Spleen (tissue), 11 donors: ENCODE measurements at regions not wholly inside any gene's neighbourhood (a gene's known extent, or its start where the extent isn't known, plus 50 kb on each side); places are given as distances from the start of the nearest gene placed in this dataset.

Source experiments
- DNase-seq: peaks from one replicate; pipeline ENCODE4 v3.0.0-alpha.2; 2020
- H3K27ac ChIP-seq, 8 donors: fragments of 200-600 bp; sonication (generic) in 7 of 8; 1 replicate in 4 of 8; 2 replicates in 4 of 8; pipeline versions ENCODE4 v1.5.0 to v1.8.0; 2016 to 2021; ENCODE audit warnings: inconsistent platforms in 4 of 8, mild to moderate bottlenecking in 4 of 8, moderate library complexity in 1 of 8
- H3K27me3 ChIP-seq, 7 donors: fragments of 200-600 bp; sonication (generic) in 6 of 7; replicated peaks in 1 of 7; 1 replicate in 4 of 7; 2 replicates in 3 of 7; pipeline versions ENCODE4 v1.5.0 to v1.8.0; 2016 to 2021; ENCODE audit warnings: inconsistent platforms in 3 of 7, mild to moderate bottlenecking in 1 of 7
- H3K36me3 ChIP-seq, 6 donors: fragments of 200-600 bp; sonication (generic) in 5 of 6; 1 replicate in 4 of 6; 2 replicates in 2 of 6; pipeline versions ENCODE4 v1.5.0 to v1.8.0; 2016 to 2021; ENCODE audit warnings: inconsistent platforms in 2 of 6
- H3K4me1 ChIP-seq, 6 donors: fragments of 200-600 bp; sonication (generic) in 5 of 6; 1 replicate in 3 of 6; 2 replicates in 3 of 6; pipeline versions ENCODE4 v1.5.0 to v1.8.0; 2016 to 2021; ENCODE audit warnings: inconsistent platforms in 3 of 6
- H3K4me3 ChIP-seq, 8 donors: fragments of 200-600 bp; sonication (generic) in 7 of 8; 1 replicate in 4 of 8; 2 replicates in 4 of 8; pipeline versions ENCODE4 v1.5.0 to v1.8.0; 2016 to 2021; ENCODE audit warnings: inconsistent platforms in 4 of 8, mild to moderate bottlenecking in 4 of 8, moderate library complexity in 2 of 8
- H3K9me3 ChIP-seq, 8 donors: fragments of 200-600 bp; sonication (generic) in 7 of 8; 1 replicate in 4 of 8; 2 replicates in 4 of 8; pipeline versions ENCODE4 v1.5.0 to v1.8.0; 2016 to 2021; ENCODE audit warnings: inconsistent platforms in 4 of 8
- CTCF ChIP-seq, 11 experiments: fragments of 200-600 bp in 7 of 11; fragments of 450-650 bp in 4 of 11; sonication (generic) in 4 of 11; IDR thresholded peaks in 8 of 11; conservative IDR thresholded peaks in 3 of 11; 1 replicate in 7 of 11; 2 replicates in 4 of 11; pipeline versions ENCODE4 v1.4.0 to v1.8.0; 2016 to 2021; ENCODE audit warnings: antibody characterized with exemption in 11 of 11, inconsistent platforms in 4 of 11, mild to moderate bottlenecking in 1 of 11
- POLR2A ChIP-seq, 3 donors: fragments of 450-650 bp; IDR thresholded peaks; one replicate each; pipeline ENCODE4 v1.5.1; 2017; ENCODE audit warnings: antibody characterized with exemption in 3 of 3, mild to moderate bottlenecking in 1 of 3
- POLR2AphosphoS5 ChIP-seq, 3 donors: sonication (generic); formaldehyde crosslinking; IDR thresholded peaks; one replicate each; pipeline ENCODE4 v1.5.1; 2017; ENCODE audit warnings: antibody characterized with exemption in 3 of 3
- WGBS, 5 donors: extraction: QIAGEN DNeasy Blood & Tissue Kit in 3 of 5; methylation state at CpG; one replicate each; pipeline versions ENCODE4 v1.1.5 to v1.1.7; 2013 to 2018; 5-methylcytosine and 5-hydroxymethylcytosine counted together
- intact Hi-C: fragments of 100-400 bp; cut with DNase I; formaldehyde crosslinking; loops from one replicate; pipeline ENCODE4 v1.15.0; 2023; ENCODE audit warnings: low total_unique reads
- donor health status: healthy with polysubstance abuse.
- donor health status: DM: no; HTN: no; CAD: no; lungs with moderate emphysema.
- donor health status: DM: no; HTN: no; CAD: no.
- donor health status: Bipolar disorder and iron deficiency.
- donor health status: healthy.
- donor health status: DM: no; HTN: no; CAD: no.
- donor health status: DM: yes; HTN: yes; CAD: no.

DNA sequence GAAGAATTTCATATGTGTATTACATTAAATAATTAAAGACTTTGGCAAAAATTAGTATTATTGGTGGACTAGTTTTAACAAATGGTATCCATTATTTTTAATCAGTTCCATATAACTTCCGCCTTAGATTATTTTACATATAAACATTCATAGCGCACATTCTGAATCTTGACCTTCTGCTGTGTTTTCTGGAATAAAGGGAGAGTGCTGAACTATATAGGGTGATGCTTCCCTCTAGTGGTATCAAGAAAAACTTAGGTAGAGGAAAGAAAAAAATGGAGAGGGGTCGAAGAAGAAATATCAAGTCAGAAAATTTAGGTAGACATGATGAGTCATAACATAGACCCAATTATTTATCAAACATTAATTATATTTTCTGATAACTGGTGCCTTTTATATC is 155.6 kb upstream of the PACRGL start:
- no peak for DNase-seq
- Histone ChIP-seq H3K27ac (no peak overlapping the region), H3K9me3 (no peaks in the 10 kb centered on the region), H3K4me3 (no peak overlapping the region), H3K36me3 (no peaks in the 10 kb centered on the region), H3K4me1 (no peaks in the 10 kb centered on the region), H3K27me3 (no peaks in the 10 kb centered on the region)
- intact Hi-C loops = no loop called here
- WGBS, 5 donors = 45 to 56% (median 50%) methylated on average over 3 of the region's 3 CpGs
- TF ChIP-seq POLR2A (IDR thresholded peaks at IDR 0.05) (no peak), POLR2AphosphoS5 (IDR thresholded peaks at IDR 0.05) (no peak), CTCF (IDR thresholded peaks at IDR 0.05 in 8 of 11, conservative IDR thresholded peaks at IDR 0.05 in 3 of 11) (peak in 7 of 11 experiments; percentile 16 to 46 (median 36))

- intact Hi-C loops = no loop called here
- Histone ChIP-seq H3K36me3 (peaks cover 0 to 29% (median 7%) of the 10 kb centered on the region in 6 donors), H3K4me3 (no peak overlapping the region), H3K9me3 (no peaks in the 10 kb centered on the region), H3K27ac (no peak overlapping the region), H3K4me1 (no peaks in the 10 kb centered on the region), H3K27me3 (no peaks in the 10 kb centered on the region)
- WGBS, 5 donors = 65 to 74% (median 72%) methylated on average over 5 of the region's 5 CpGs
- DNase-seq = no peak
- TF ChIP-seq CTCF (IDR thresholded peaks at IDR 0.05 in 8 of 11, conservative IDR thresholded peaks at IDR 0.05 in 3 of 11) (no peak), POLR2AphosphoS5 (IDR thresholded peaks at IDR 0.05) (no peak), POLR2A (IDR thresholded peaks at IDR 0.05) (no peak)
Measured at GRCh38 chr4:20552004-20552403, 148.3 kb upstream of the PACRGL start.

- Histone ChIP-seq H3K27me3 (no peaks in the 10 kb centered on the region), H3K36me3 (peaks cover 0 to 29% (median 7%) of the 10 kb centered on the region in 6 donors), H3K4me3 (no peak overlapping the region), H3K27ac (no peak overlapping the region), H3K4me1 (no peaks in the 10 kb centered on the region), H3K9me3 (no peaks in the 10 kb centered on the region)
- intact Hi-C loops = no loop called here
- DNase-seq = no peak
- WGBS, 5 donors = 70 to 83% (median 73%) methylated on average over 2 of the region's 2 CpGs
- TF ChIP-seq CTCF (IDR thresholded peaks at IDR 0.05 in 8 of 11, conservative IDR thresholded peaks at IDR 0.05 in 3 of 11) (no peak), POLR2A (IDR thresholded peaks at IDR 0.05) (no peak), POLR2AphosphoS5 (IDR thresholded peaks at IDR 0.05) (no peak)
Measured at GRCh38 chr4:20554134-20554533, 146.1 kb upstream of the PACRGL start.

GRCh38 chr4:20565075-20565721 is 135.1 kb upstream of the PACRGL start:
- no peaks in the 10 kb centered on the region for H3K9me3 ChIP-seq
- no peak for DNase-seq
- H3K27ac ChIP-seq = no peak overlapping the region
- WGBS, 5 donors = 50 to 75% (median 69%) methylated on average over 7 of the region's 7 CpGs
- peaks cover 0 to 3% (median 0%) of the 10 kb centered on the region in 6 donors for H3K36me3 ChIP-seq
- no peak overlapping the region for H3K4me3 ChIP-seq
- H3K4me1 ChIP-seq = no peaks in the 10 kb centered on the region
- intact Hi-C loops = no loop called here
- no peak for TF ChIP-seq CTCF (IDR thresholded peaks at IDR 0.05 in 8 of 11, conservative IDR thresholded peaks at IDR 0.05 in 3 of 11)
- TF ChIP-seq POLR2AphosphoS5 (IDR thresholded peaks at IDR 0.05) = no peak
- TF ChIP-seq POLR2A (IDR thresholded peaks at IDR 0.05) = no peak
- no peaks in the 10 kb centered on the region for H3K27me3 ChIP-seq
